ENCODE measurements at regions not wholly inside any gene's neighbourhood (a gene's known extent, or its start where the extent isn't known, plus 50 kb on each side); places are given as distances from the start of the nearest gene placed in this dataset.

DNA sequence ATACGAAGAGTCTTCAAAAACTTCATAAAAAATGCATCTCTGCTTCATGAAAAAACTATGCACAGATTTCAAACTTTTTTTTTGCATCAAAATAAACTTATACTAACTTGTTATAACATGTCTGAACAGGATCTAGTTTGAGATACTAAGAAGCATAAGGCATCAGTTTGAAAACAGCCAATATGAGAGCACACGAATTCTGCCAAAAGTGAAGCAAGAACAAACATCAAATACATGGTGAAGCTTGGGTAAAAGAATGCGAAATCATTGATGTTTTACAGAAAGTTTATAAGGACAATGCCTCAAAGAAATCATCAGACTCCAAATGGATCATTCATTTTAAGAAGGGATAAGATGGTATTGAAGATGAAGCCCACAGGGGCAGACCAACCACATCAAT is 389.1 kb upstream of the TENM4 start:
- no peak for DNase-seq
- Histone ChIP-seq H3K9me3 (no peaks in the 10 kb centered on the region), H3K27me3 (no peaks in the 10 kb centered on the region), H3K4me3 (no peak overlapping the region), H3K36me3 (no peaks in the 10 kb centered on the region), H3K4me1 (no peaks in the 10 kb centered on the region), H3K27ac (no peak overlapping the region)
- TF ChIP-seq POLR2AphosphoS5 (IDR thresholded peaks at IDR 0.05) (no peak), EP300 (IDR thresholded peaks at IDR 0.05) (no peak), POLR2A (IDR thresholded peaks at IDR 0.05) (no peak)
- TF ChIP-seq, protein P1, sequence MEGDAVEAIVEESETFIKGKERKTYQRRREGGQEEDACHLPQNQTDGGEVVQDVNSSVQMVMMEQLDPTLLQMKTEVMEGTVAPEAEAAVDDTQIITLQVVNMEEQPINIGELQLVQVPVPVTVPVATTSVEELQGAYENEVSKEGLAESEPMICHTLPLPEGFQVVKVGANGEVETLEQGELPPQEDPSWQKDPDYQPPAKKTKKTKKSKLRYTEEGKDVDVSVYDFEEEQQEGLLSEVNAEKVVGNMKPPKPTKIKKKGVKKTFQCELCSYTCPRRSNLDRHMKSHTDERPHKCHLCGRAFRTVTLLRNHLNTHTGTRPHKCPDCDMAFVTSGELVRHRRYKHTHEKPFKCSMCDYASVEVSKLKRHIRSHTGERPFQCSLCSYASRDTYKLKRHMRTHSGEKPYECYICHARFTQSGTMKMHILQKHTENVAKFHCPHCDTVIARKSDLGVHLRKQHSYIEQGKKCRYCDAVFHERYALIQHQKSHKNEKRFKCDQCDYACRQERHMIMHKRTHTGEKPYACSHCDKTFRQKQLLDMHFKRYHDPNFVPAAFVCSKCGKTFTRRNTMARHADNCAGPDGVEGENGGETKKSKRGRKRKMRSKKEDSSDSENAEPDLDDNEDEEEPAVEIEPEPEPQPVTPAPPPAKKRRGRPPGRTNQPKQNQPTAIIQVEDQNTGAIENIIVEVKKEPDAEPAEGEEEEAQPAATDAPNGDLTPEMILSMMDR (IDR thresholded peaks at IDR 0.05), result no peak
- intact Hi-C loops (cut with DNase I), result no loop called here
- 84 to 87% methylated on average over 3 of the region's 3 CpGs for WGBS, 2 donors

DNA sequence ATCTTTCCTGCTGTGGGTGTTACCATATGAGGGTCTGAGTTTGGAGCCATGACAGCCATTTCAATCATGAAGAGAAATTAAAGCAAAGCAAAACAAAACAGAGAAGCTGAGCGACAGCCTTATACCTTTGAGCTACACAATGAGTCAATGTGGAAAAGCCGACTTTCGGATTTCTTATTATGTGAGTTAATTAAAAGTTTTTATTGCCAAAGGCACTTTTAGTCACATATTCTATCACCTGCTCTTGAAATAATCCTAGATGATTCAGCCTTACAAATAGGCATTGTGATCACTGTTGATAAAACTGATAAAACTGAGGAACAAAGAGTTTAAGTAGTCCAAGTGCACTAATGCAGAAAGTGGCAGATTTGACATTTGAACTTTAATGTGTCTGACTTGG is 381.9 kb upstream of the TENM4 start:
- Histone ChIP-seq H3K27ac (no peak overlapping the region), H3K4me1 (no peaks in the 10 kb centered on the region), H3K27me3 (no peaks in the 10 kb centered on the region), H3K9me3 (no peaks in the 10 kb centered on the region), H3K4me3 (no peak overlapping the region), H3K36me3 (no peaks in the 10 kb centered on the region)
- TF ChIP-seq, protein P1 (IDR thresholded peaks at IDR 0.05), result no peak
- TF ChIP-seq EP300 (IDR thresholded peaks at IDR 0.05) (no peak), POLR2A (IDR thresholded peaks at IDR 0.05) (no peak), POLR2AphosphoS5 (IDR thresholded peaks at IDR 0.05) (no peak)
- no peak for DNase-seq
- intact Hi-C loops (cut with DNase I), result no loop called here
- WGBS, 2 donors, result 88 to 90% methylated on average over 3 of the region's 3 CpGs

DNA sequence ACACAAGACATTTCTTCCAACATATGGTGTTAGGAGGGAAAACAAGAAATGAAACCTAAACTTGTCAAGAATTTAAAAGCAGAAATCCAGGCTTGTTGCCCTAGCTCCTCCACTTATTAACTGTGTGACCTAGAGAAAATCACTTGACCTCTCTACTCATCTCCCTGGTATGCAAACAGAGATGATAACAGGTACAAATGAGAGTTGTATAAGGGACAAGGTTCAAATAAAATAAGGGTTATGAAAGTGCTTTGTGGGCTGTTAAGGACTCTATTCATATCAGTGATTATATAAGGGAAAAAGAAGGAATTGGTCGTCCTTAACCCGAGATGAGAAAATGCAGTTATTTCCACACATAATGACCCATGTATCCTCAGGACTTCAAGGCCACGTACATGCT is 372.7 kb upstream of the TENM4 start:
- Histone ChIP-seq H3K9me3 (no peaks in the 10 kb centered on the region), H3K36me3 (no peaks in the 10 kb centered on the region), H3K27ac (no peak overlapping the region), H3K27me3 (no peaks in the 10 kb centered on the region), H3K4me1 (no peaks in the 10 kb centered on the region), H3K4me3 (no peak overlapping the region)
- intact Hi-C loops (cut with DNase I), result no loop called here
- TF ChIP-seq POLR2A (IDR thresholded peaks at IDR 0.05) (no peak), EP300 (IDR thresholded peaks at IDR 0.05) (no peak), POLR2AphosphoS5 (IDR thresholded peaks at IDR 0.05) (no peak)
- TF ChIP-seq, protein P1 (IDR thresholded peaks at IDR 0.05), result no peak
- DNase-seq, result no peak
- WGBS, 2 donors, result 63 to 72% methylated on average over 3 of the region's 3 CpGs

DNA sequence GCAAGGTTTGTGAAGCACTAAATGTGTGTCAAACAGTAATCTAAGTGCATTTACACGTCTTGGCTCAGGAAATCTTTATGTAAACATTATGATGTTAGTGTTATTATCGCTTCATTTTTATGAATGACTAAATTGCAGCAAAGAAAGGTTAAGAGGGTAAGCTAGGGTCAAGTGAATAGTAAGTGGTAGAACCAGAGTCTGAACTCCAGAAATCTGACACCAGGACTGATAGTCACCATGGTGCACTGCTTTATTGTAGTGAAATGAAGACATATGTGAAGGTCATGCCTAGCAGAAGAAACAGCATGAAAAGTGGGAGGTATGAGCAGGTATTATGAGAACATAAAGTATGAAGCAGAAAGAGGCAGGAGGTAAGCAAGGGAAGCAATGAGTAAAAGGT is 368.7 kb upstream of the TENM4 start:
- no peak for DNase-seq
- H3K27me3 ChIP-seq, result no peaks in the 10 kb centered on the region
- 10 to 42% methylated on average over 2 of the region's 2 CpGs for WGBS, 2 donors
- H3K4me3 ChIP-seq, result no peak overlapping the region
- no peaks in the 10 kb centered on the region for H3K4me1 ChIP-seq
- no peaks in the 10 kb centered on the region for H3K36me3 ChIP-seq
- TF ChIP-seq POLR2A (IDR thresholded peaks at IDR 0.05) (no peak), POLR2AphosphoS5 (IDR thresholded peaks at IDR 0.05) (no peak), EP300 (IDR thresholded peaks at IDR 0.05) (no peak)
- TF ChIP-seq, protein P1 (IDR thresholded peaks at IDR 0.05), result no peak
- intact Hi-C loops (cut with DNase I), result no loop called here
- H3K27ac ChIP-seq, result no peak overlapping the region
- no peaks in the 10 kb centered on the region for H3K9me3 ChIP-seq

DNA sequence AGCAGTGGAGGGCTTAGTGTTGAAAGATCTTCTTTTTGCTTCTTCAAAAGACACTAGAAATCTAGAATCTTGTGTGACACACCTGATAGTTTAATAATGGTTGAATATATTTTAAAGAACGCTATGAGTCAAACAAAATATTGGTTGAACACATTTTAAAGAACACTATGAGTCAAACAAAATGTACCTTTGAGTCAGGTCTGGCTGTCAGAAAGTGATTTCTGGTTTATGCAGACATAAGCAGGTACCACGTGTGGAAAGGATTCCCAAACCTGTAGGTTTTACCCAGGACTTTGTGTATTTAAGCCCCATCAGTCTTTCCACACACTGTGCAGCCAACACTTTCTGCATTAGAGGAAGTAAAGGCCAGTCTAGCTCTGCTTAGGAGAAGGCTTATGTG is 366.7 kb upstream of the TENM4 start:
- Histone ChIP-seq H3K36me3 (no peaks in the 10 kb centered on the region), H3K27ac (no peak overlapping the region), H3K4me1 (no peaks in the 10 kb centered on the region), H3K9me3 (no peaks in the 10 kb centered on the region), H3K27me3 (no peaks in the 10 kb centered on the region), H3K4me3 (no peak overlapping the region)
- TF ChIP-seq EP300 (IDR thresholded peaks at IDR 0.05), result no peak
- TF ChIP-seq POLR2A (IDR thresholded peaks at IDR 0.05), result no peak
- TF ChIP-seq POLR2AphosphoS5 (IDR thresholded peaks at IDR 0.05), result no peak
- intact Hi-C loops (cut with DNase I), result no loop called here
- WGBS, 2 donors, result 70 to 81% methylated on average over 2 of the region's 2 CpGs
- DNase-seq, result no peak

Measured in sigmoid colon (tissue), 6 donors.